SJSA1 (cell line): ENCODE measurements at regions not wholly inside any gene's neighbourhood (a gene's known extent, or its start where the extent isn't known, plus 50 kb on each side); places are given as distances from the start of the nearest gene placed in this dataset.
"Not testable (repeated sequence)": the region's sequence is repeated elsewhere in the genome, so short reads cannot be mapped to it uniquely, and the experiment has no call there.

Source experiments
- DNase-seq, 2 experiments: peaks; one replicate each; pipeline ENCODE4 v3.0.0-alpha.2; 2015 to 2020; ENCODE audit warnings: low spot score in 2 of 2, low read depth in 1 of 2
- H3K27ac ChIP-seq: fragments of 250-450 bp; sonication (Bioruptor Pico); 2 replicates; pipeline ENCODE4 v1.5.1; 2020; ENCODE audit warnings: mild to moderate bottlenecking, moderate library complexity
- H3K27me3 ChIP-seq: fragments of 250-450 bp; sonication (Bioruptor Pico); replicated peaks from 2 replicates; pipeline ENCODE4 v1.5.1; 2020; ENCODE audit warnings: mild to moderate bottlenecking, moderate library complexity
- H3K36me3 ChIP-seq: fragments of 250-450 bp; sonication (Bioruptor Pico); 2 replicates; pipeline ENCODE4 v1.5.1; 2020; ENCODE audit warnings: mild to moderate bottlenecking
- H3K4me1 ChIP-seq: fragments of 250-450 bp; sonication (Bioruptor Pico); replicated peaks from 2 replicates; pipeline ENCODE4 v1.6.1; 2021; ENCODE audit warnings: mild to moderate bottlenecking
- H3K4me3 ChIP-seq: fragments of 250-450 bp; sonication (Bioruptor Pico); 2 replicates; pipeline ENCODE4 v1.5.1; 2020; ENCODE audit warnings: mild to moderate bottlenecking
- H3K9me3 ChIP-seq: fragments of 250-450 bp; sonication (Bioruptor Pico); replicated peaks from 2 replicates; pipeline ENCODE4 v1.5.1; 2020; ENCODE audit warnings: mild to moderate bottlenecking

GRCh38 chr6:164753517-164753916, 555.9 kb downstream of the C6orf118 start:
- no peak for DNase-seq
- Histone ChIP-seq H3K9me3 (no peaks in the 10 kb centered on the region), H3K27ac (no peak overlapping the region), H3K36me3 (no peaks in the 10 kb centered on the region), H3K4me1 (no peaks in the 10 kb centered on the region), H3K27me3 (0 out of 2 replicates have a peak, but pooled peaks cover 2% of the 10 kb centered on the region), H3K4me3 (no peak overlapping the region)

GRCh38 chr6:164751395-164751794, 558.0 kb downstream of the C6orf118 start:
- H3K27ac ChIP-seq, result no peak overlapping the region
- DNase-seq, result no peak
- H3K4me1 ChIP-seq, result no peaks in the 10 kb centered on the region
- H3K27me3 ChIP-seq, result 0 out of 2 replicates have a peak, but pooled peaks cover 2% of the 10 kb centered on the region
- no peaks in the 10 kb centered on the region for H3K9me3 ChIP-seq
- H3K36me3 ChIP-seq, result no peaks in the 10 kb centered on the region
- no peak overlapping the region for H3K4me3 ChIP-seq

- H3K36me3 ChIP-seq, result no peaks in the 10 kb centered on the region
- no peak overlapping the region for H3K4me3 ChIP-seq
- no peak overlapping the region for H3K27ac ChIP-seq
- no peaks in the 10 kb centered on the region for H3K4me1 ChIP-seq
- DNase-seq, result no peak
- H3K27me3 ChIP-seq, result 0 out of 2 replicates have a peak, but pooled peaks cover 2% of the 10 kb centered on the region
- no peaks in the 10 kb centered on the region for H3K9me3 ChIP-seq
Observed at GRCh38 chr6:164750128-164750527, 559.3 kb downstream of the C6orf118 start.

GRCh38 chr6:164749221-164750064, 560.0 kb downstream of the C6orf118 start:
- no peak overlapping the region for H3K4me3 ChIP-seq

GRCh38 chr6:164744301-164744700, 565.1 kb downstream of the C6orf118 start:
- Histone ChIP-seq H3K9me3 (no peaks in the 10 kb centered on the region; the same call in 1 of the 2 replicates), H3K4me1 (no peaks in the 10 kb centered on the region), H3K4me3 (no peak overlapping the region), H3K27ac (no peak overlapping the region), H3K27me3 (0 out of 2 replicates have a peak, but pooled peaks cover 2% of the 10 kb centered on the region), H3K36me3 (no peaks in the 10 kb centered on the region)
- no peak for DNase-seq

More at GRCh38 chr6:164749221-164750064, 560.0 kb downstream of the C6orf118 start:
- Histone ChIP-seq H3K27ac (no peak overlapping the region), H3K36me3 (no peaks in the 10 kb centered on the region), H3K9me3 (no peaks in the 10 kb centered on the region; the same call in 1 of the 2 replicates), H3K4me1 (no peaks in the 10 kb centered on the region), H3K27me3 (0 out of 2 replicates have a peak, but pooled peaks cover 2% of the 10 kb centered on the region)
- no peak for DNase-seq

- Histone ChIP-seq H3K27me3 (no peaks in the 10 kb centered on the region), H3K27ac (no peak overlapping the region), H3K4me3 (no peak overlapping the region), H3K9me3 (no peaks in the 10 kb centered on the region; the same call in 1 of the 2 replicates), H3K36me3 (no peaks in the 10 kb centered on the region), H3K4me1 (no peaks in the 10 kb centered on the region)
- no peak for DNase-seq
Observed at GRCh38 chr6:164741938-164742451, 567.4 kb downstream of the C6orf118 start.

- not testable (repeated sequence) for H3K4me3 ChIP-seq, H3K27ac ChIP-seq
Observed at GRCh38 chr6:164736090-164736489, 573.3 kb downstream of the C6orf118 start.

GRCh38 chr6:164731539-164731938, 577.9 kb downstream of the C6orf118 start:
- H3K27ac ChIP-seq, result no peak overlapping the region
- DNase-seq, result no peak
- no peaks in the 10 kb centered on the region for H3K4me1 ChIP-seq
- H3K9me3 ChIP-seq, result peaks cover 3% of the 10 kb centered on the region; the same call in 1 of the 2 replicates
- H3K4me3 ChIP-seq, result no peak overlapping the region
- H3K27me3 ChIP-seq, result no peaks in the 10 kb centered on the region
- H3K36me3 ChIP-seq, result no peaks in the 10 kb centered on the region

More at GRCh38 chr6:164736090-164736489, 573.3 kb downstream of the C6orf118 start:
- not testable (repeated sequence) for H3K27me3 ChIP-seq, H3K9me3 ChIP-seq, H3K36me3 ChIP-seq, DNase-seq, H3K4me1 ChIP-seq

GRCh38 chr6:164721460-164721859, 587.9 kb downstream of the C6orf118 start:
- Histone ChIP-seq H3K9me3 (no peaks in the 10 kb centered on the region), H3K4me3 (no peak overlapping the region), H3K27me3 (no peaks in the 10 kb centered on the region), H3K27ac (no peak overlapping the region), H3K4me1 (no peaks in the 10 kb centered on the region), H3K36me3 (no peaks in the 10 kb centered on the region)
- no peak for DNase-seq

GRCh38 chr6:164700497-164700896, 608.9 kb downstream of the C6orf118 start:
- no peak for DNase-seq
- no peak overlapping the region for H3K4me3 ChIP-seq
- H3K9me3 ChIP-seq, result no peaks in the 10 kb centered on the region
- no peaks in the 10 kb centered on the region for H3K36me3 ChIP-seq
- H3K27ac ChIP-seq, result no peak overlapping the region
- H3K4me1 ChIP-seq, result no peaks in the 10 kb centered on the region
- no peaks in the 10 kb centered on the region for H3K27me3 ChIP-seq

GRCh38 chr6:164695896-164696295, 613.5 kb downstream of the C6orf118 start:
- Histone ChIP-seq H3K36me3 (no peaks in the 10 kb centered on the region), H3K4me1 (no peaks in the 10 kb centered on the region), H3K4me3 (no peak overlapping the region), H3K27me3 (no peaks in the 10 kb centered on the region), H3K27ac (no peak overlapping the region), H3K9me3 (no peaks in the 10 kb centered on the region)
- no peak for DNase-seq

- Histone ChIP-seq H3K9me3 (no peaks in the 10 kb centered on the region), H3K4me1 (no peaks in the 10 kb centered on the region), H3K36me3 (no peaks in the 10 kb centered on the region), H3K27me3 (no peaks in the 10 kb centered on the region), H3K27ac (no peak overlapping the region), H3K4me3 (no peak overlapping the region)
- DNase-seq, result no peak
Observed at GRCh38 chr6:164694386-164694785, 615.0 kb downstream of the C6orf118 start.

GRCh38 chr6:164693944-164694343, 615.5 kb downstream of the C6orf118 start:
- no peaks in the 10 kb centered on the region for H3K36me3 ChIP-seq
- no peaks in the 10 kb centered on the region for H3K27me3 ChIP-seq
- no peak for DNase-seq
- no peaks in the 10 kb centered on the region for H3K4me1 ChIP-seq
- H3K4me3 ChIP-seq, result no peak overlapping the region
- H3K9me3 ChIP-seq, result no peaks in the 10 kb centered on the region
- no peak overlapping the region for H3K27ac ChIP-seq

- no peak overlapping the region for H3K27ac ChIP-seq
- no peaks in the 10 kb centered on the region for H3K36me3 ChIP-seq
- DNase-seq, result no peak
- H3K27me3 ChIP-seq, result no peaks in the 10 kb centered on the region
- H3K4me3 ChIP-seq, result no peak overlapping the region
- H3K4me1 ChIP-seq, result no peaks in the 10 kb centered on the region
- H3K9me3 ChIP-seq, result no peaks in the 10 kb centered on the region
Observed at GRCh38 chr6:164692772-164693510, 616.5 kb downstream of the C6orf118 start.
